Stimulated activated CD4-positive, alpha-beta T cell treated with anti-CD3 and anti-CD28 coated beads, Interleukin-12 subunit alpha, Interleukin-12 subunit beta, amount 100 ng/mL, for 48 hours (primary cell): ENCODE measurements at regions not wholly inside any gene's neighbourhood (a gene's known extent, or its start where the extent isn't known, plus 50 kb on each side); places are given as distances from the start of the nearest gene placed in this dataset.

ENCODE experiments used
- DNase-seq, 3 donors: peaks; one replicate each; pipeline ENCODE4 v3.0.0-alpha.2; 2020; ENCODE audit warnings: low read depth in 2 of 3, low spot score in 1 of 3

GRCh38 chr5:133806847-133807246, 161.6 kb downstream of the C5orf15 start:
- DNase-seq, result no peak

- no peak for DNase-seq
Observed at GRCh38 chr5:133801955-133802751, 166.3 kb downstream of the C5orf15 start.

- DNase-seq, result no peak
Observed at GRCh38 chr5:133801431-133801830, 167.0 kb downstream of the C5orf15 start.

- no peak for DNase-seq
Observed at GRCh38 chr5:133799571-133800237, 168.7 kb downstream of the C5orf15 start.

- DNase-seq, result no peak
Observed at GRCh38 chr5:133797167-133797566, 171.3 kb downstream of the C5orf15 start.

- DNase-seq, result no peak
Observed at GRCh38 chr5:133796186-133796585, 172.2 kb downstream of the C5orf15 start.

GRCh38 chr5:133794771-133795415, 173.5 kb downstream of the C5orf15 start:
- no peak for DNase-seq

- no peak for DNase-seq
Observed at GRCh38 chr5:133793756-133794465, 174.5 kb downstream of the C5orf15 start.

GRCh38 chr5:133792655-133793054, 175.8 kb downstream of the C5orf15 start:
- DNase-seq, result no peak

- DNase-seq, result no peak
Observed at GRCh38 chr5:133792024-133792423, 176.4 kb downstream of the C5orf15 start.

GRCh38 chr5:133790898-133791297, 177.5 kb downstream of the C5orf15 start:
- DNase-seq, result no peak

- no peak for DNase-seq
Observed at GRCh38 chr5:133789428-133789827, 177.1 kb upstream of the FSTL4 start.

GRCh38 chr5:133788121-133788520, 175.8 kb upstream of the FSTL4 start:
- no peak for DNase-seq

GRCh38 chr5:133786420-133786819, 174.1 kb upstream of the FSTL4 start:
- DNase-seq, result no peak

GRCh38 chr5:133785182-133785581, 172.8 kb upstream of the FSTL4 start:
- DNase-seq, result no peak

- peak in 1 of 3 donors; percentile 21 for DNase-seq
Observed at GRCh38 chr5:133783481-133783880, 171.1 kb upstream of the FSTL4 start.

GRCh38 chr5:133782736-133783135, 170.4 kb upstream of the FSTL4 start:
- DNase-seq, result no peak

GRCh38 chr5:133781436-133782225, 169.3 kb upstream of the FSTL4 start:
- DNase-seq, result no peak

- no peak for DNase-seq
Observed at GRCh38 chr5:133780619-133781280, 168.4 kb upstream of the FSTL4 start.

GRCh38 chr5:133779828-133780475, 167.6 kb upstream of the FSTL4 start:
- DNase-seq, result no peak
